Left ventricle myocardium inferior (tissue), 1 donor: ENCODE measurements at regions not wholly inside any gene's neighbourhood (a gene's known extent, or its start where the extent isn't known, plus 50 kb on each side); places are given as distances from the start of the nearest gene placed in this dataset.

ENCODE experiments used
- DNase-seq: peaks from one replicate; pipeline ENCODE4 v3.0.0-alpha.2; 2020
- H3K27ac ChIP-seq: fragments of 200-600 bp; replicated peaks from 2 replicates; pipeline ENCODE4 v1.8.0; 2021
- H3K27me3 ChIP-seq: fragments of 200-600 bp; 2 replicates; pipeline ENCODE4 v1.8.0; 2021; ENCODE audit warnings: low read depth
- H3K36me3 ChIP-seq: fragments of 200-600 bp; 2 replicates; pipeline ENCODE4 v1.8.0; 2021
- H3K4me1 ChIP-seq: fragments of 200-600 bp; 2 replicates; pipeline ENCODE4 v1.8.0; 2021
- H3K4me3 ChIP-seq: fragments of 200-600 bp; 2 replicates; pipeline ENCODE4 v1.8.0; 2021; ENCODE audit warnings: mild to moderate bottlenecking, moderate library complexity
- H3K9me3 ChIP-seq: fragments of 200-600 bp; replicated peaks from 2 replicates; pipeline ENCODE4 v1.8.0; 2021
- CTCF ChIP-seq: fragments of 200-600 bp; IDR thresholded peaks from 2 replicates; pipeline ENCODE4 v1.8.0; 2021; ENCODE audit warnings: antibody characterized with exemption, mild to moderate bottlenecking, borderline replicate concordance
- intact Hi-C: fragments of 100-400 bp; cut with micrococcal nuclease; formaldehyde crosslinking; loops from one replicate; pipeline ENCODE4 v1.11.0; 2022
- donor health status: DM: no; HTN: yes; CAD: no; lungs with severe emphysema.

- no peak for DNase-seq
- intact Hi-C loops: no loop called here
Observed at GRCh38 chr11:122030286-122030685, 85.7 kb downstream of the BLID start.

GRCh38 chr11:122028545-122028944 is 87.5 kb downstream of the BLID start:
- intact Hi-C loops: no loop called here
- H3K4me3 ChIP-seq: no peak overlapping the region
- no peaks in the 10 kb centered on the region for H3K27me3 ChIP-seq
- H3K36me3 ChIP-seq: no peaks in the 10 kb centered on the region
- DNase-seq: no peak
- TF ChIP-seq CTCF: no peak
- H3K27ac ChIP-seq: no peak overlapping the region
- peaks cover 4% of the 10 kb centered on the region for H3K4me1 ChIP-seq
- peaks cover 5% of the 10 kb centered on the region for H3K9me3 ChIP-seq

More at GRCh38 chr11:122030286-122030685, 85.7 kb downstream of the BLID start:
- TF ChIP-seq CTCF: no peak
- H3K36me3 ChIP-seq: no peaks in the 10 kb centered on the region
- no peaks in the 10 kb centered on the region for H3K27me3 ChIP-seq
- H3K27ac ChIP-seq: no peak overlapping the region
- H3K4me3 ChIP-seq: no peak overlapping the region
- H3K9me3 ChIP-seq: peaks cover 5% of the 10 kb centered on the region
- H3K4me1 ChIP-seq: peaks cover 8% of the 10 kb centered on the region

GRCh38 chr11:122028036-122028435 is 88.0 kb downstream of the BLID start:
- Histone ChIP-seq H3K9me3 (peaks cover 5% of the 10 kb centered on the region), H3K36me3 (no peaks in the 10 kb centered on the region), H3K27ac (no peak overlapping the region), H3K4me1 (no peaks in the 10 kb centered on the region), H3K27me3 (no peaks in the 10 kb centered on the region), H3K4me3 (no peak overlapping the region)
- no peak for TF ChIP-seq CTCF
- intact Hi-C loops: no loop called here
- DNase-seq: no peak

- H3K4me3 ChIP-seq: no peak overlapping the region
- no peaks in the 10 kb centered on the region for H3K4me1 ChIP-seq
- H3K36me3 ChIP-seq: no peaks in the 10 kb centered on the region
- TF ChIP-seq CTCF: no peak
- no peak overlapping the region for H3K27ac ChIP-seq
- DNase-seq: no peak
- intact Hi-C loops: no loop called here
- peaks cover 5% of the 10 kb centered on the region for H3K9me3 ChIP-seq
- no peaks in the 10 kb centered on the region for H3K27me3 ChIP-seq
Observed at GRCh38 chr11:122025757-122026156, 90.3 kb downstream of the BLID start.

- no peak overlapping the region for H3K27ac ChIP-seq
- no peak for TF ChIP-seq CTCF
- H3K4me3 ChIP-seq: no peak overlapping the region
- H3K4me1 ChIP-seq: no peaks in the 10 kb centered on the region
- intact Hi-C loops: no loop called here
- no peaks in the 10 kb centered on the region for H3K27me3 ChIP-seq
- no peaks in the 10 kb centered on the region for H3K9me3 ChIP-seq
- no peak for DNase-seq
- H3K36me3 ChIP-seq: no peaks in the 10 kb centered on the region
Observed at GRCh38 chr11:122024278-122024677, 91.7 kb downstream of the BLID start.

- Histone ChIP-seq H3K4me3 (no peak overlapping the region), H3K27ac (no peak overlapping the region), H3K36me3 (no peaks in the 10 kb centered on the region), H3K27me3 (no peaks in the 10 kb centered on the region), H3K4me1 (no peaks in the 10 kb centered on the region), H3K9me3 (no peaks in the 10 kb centered on the region)
- DNase-seq: no peak
- peak; percentile 28 for TF ChIP-seq CTCF
- intact Hi-C loops: no loop called here
Observed at GRCh38 chr11:122023614-122024250, 92.3 kb downstream of the BLID start.
